HG02571 (cell line): ENCODE measurements at regions not wholly inside any gene's neighbourhood (a gene's known extent, or its start where the extent isn't known, plus 50 kb on each side); places are given as distances from the start of the nearest gene placed in this dataset.

Source experiments
- ATAC-seq: cut with Tn5 transposase; IDR thresholded peaks from one replicate; pipeline ENCODE4 v1.9.1; 2021; ENCODE audit warnings: mild to moderate bottlenecking, moderate library complexity; ENCODE audit not compliant: unreplicated experiment

DNA sequence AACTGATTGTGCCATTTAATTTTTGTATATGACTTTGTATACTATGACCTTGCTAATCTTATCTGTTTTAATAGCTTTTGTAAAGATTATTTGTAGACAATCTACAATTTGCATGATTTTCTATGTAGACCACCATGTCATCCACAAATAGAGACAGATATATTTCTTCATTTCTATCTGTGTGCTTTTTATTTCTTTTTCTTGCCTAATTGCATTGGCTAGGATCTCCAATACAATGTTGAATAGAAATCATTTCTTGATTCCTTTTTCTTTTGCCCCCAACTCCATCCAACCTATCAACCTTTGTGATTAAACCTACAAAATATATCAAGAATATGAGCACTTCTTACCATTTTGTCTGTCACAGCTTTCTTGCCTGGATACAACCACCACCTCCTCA lies 232.6 kb upstream of the POU3F1 start:
- no peak for ATAC-seq

DNA sequence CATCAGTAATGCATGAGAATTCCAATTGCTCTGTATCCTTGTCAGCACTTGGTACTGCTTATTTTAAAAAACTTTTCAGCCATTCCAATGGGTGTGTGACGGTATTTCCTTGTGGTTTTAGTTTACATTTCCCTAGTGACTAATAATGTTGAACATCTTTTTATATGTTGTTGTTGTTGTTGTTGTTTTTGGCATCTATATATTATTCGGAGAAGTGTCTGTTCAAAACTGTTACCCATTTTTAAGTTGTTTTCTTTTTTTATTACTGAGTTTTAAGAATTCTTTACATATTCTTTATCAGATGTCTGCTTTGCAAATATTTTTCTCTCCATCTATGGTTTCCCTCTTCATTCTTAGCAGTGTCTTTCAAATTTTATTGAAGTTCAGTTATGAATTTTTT lies 231.1 kb upstream of the POU3F1 start:
- ATAC-seq, result no peak

DNA sequence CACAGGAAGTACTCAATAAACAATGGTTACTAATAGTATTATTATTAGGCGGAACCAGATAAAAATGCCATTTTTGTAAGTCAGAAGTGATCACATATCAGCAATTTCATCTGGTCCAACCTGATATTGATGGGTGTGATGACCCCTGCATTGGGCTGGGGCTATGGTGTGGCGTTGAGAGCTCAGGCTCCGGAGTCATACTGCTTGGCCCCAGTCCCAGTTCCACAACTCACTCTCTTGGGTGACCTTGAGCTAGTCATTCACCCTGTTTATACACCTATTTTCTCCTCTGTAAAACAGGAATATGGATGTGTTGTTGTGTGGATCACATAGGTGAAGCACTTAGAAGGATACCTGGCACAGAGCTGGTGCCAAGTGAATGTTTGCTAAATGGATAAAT lies 229.4 kb upstream of the POU3F1 start:
- no peak for ATAC-seq

DNA sequence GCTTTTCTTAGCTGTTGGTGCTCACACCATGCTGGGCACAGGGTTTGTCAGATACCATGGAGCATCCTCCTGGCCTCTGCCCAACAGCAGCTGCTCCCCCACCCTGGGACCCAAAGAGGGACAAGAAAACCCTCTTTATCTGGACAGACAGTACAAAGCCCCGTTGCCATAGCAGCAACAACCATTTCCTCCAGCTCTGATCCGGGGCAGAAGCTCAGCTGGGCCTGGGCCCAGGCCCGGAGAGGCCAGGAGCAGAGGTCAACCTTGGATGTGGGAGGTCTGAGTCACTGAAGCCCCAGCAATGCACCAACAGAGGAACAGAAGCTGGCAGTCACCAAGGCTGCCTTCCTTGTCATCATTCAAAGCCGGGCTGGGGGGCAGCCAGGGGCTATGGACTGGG lies 228.4 kb upstream of the POU3F1 start:
- ATAC-seq, result no peak

DNA sequence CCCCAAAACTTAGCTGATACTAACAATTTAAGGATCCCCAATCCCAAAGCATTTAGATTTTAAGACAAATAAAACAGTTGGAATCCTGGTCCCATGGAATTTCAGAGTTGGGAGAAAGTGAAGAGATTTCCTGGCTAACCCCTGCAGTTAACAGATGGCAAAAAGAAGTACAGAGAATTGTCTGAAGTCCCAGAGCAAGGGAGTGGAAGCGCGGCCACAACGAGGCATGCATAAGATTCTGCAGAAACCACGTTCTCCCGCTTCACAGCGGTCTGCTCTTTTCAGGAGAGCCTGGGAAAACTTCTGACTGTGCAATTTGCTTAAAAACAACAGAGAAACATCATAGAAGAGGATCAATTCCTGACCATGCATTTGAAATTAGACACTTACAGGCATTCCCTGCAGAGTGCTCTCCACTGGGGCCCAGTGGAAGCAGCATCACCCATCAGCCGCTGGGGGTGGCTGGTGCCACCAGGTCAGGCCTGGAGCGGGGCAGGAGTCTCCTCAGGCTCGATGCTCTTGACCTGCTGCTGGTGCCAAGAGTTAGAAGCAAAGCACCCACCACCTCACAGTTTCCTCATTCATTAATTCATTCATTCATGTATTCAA lies 226.7 kb upstream of the POU3F1 start:
- no peak for ATAC-seq

DNA sequence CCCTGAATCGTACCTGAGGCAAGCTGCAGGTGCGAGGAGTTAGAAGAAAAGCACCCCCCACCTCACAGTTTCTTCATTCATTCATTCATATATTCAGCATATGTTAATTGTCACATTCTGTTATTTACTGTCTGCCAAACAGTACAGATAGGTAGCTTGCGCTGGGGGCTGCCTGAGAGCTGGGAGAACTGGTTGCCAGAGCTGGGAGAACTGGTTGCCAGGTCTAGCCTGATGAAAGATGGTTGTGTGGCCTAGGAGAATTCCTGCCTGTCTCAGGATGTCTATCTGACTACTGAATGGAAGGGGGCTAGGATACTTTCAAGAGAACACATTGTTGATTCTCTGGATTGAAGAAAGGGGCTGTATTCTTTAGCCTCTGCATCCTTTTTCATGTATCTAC lies 225.9 kb upstream of the POU3F1 start:
- no peak for ATAC-seq

DNA sequence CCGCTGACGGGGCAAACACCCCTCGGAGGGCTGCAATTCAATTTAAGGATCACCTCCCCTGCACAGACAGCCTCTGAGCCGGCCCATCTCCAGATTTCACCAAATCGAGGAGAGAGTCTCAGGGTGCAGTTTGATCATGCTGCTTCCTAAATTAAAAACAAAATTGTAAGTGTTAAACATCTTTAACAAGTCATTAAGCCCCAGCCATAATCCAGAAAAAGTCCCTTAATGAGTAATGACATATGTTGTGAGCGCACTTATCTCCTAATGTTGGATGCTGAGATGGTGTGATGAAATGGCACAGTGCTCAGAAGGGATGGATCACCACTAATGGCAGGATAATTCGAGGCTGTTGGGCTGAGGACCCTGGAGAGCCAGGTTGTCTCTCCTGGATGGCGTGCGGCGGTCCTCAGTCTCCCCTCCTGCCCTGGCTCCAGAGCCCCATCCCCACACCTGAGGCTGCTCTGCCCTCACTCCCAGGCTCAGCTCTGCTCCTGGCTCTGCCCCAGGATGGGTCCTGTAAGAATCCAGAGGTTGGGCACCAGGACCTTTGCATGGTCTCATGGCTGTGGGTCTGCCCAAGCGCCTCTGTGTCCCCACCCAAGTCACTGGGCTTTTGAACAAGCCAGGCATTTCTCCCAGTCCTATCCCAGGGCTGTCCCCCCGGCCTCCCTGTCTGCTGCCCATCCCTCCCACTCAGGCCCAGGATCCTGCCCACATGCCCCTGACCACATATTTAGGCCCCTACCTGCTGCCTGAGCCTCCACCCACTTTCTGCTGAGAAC lies 224.4 kb upstream of the POU3F1 start:
- no peak for ATAC-seq

DNA sequence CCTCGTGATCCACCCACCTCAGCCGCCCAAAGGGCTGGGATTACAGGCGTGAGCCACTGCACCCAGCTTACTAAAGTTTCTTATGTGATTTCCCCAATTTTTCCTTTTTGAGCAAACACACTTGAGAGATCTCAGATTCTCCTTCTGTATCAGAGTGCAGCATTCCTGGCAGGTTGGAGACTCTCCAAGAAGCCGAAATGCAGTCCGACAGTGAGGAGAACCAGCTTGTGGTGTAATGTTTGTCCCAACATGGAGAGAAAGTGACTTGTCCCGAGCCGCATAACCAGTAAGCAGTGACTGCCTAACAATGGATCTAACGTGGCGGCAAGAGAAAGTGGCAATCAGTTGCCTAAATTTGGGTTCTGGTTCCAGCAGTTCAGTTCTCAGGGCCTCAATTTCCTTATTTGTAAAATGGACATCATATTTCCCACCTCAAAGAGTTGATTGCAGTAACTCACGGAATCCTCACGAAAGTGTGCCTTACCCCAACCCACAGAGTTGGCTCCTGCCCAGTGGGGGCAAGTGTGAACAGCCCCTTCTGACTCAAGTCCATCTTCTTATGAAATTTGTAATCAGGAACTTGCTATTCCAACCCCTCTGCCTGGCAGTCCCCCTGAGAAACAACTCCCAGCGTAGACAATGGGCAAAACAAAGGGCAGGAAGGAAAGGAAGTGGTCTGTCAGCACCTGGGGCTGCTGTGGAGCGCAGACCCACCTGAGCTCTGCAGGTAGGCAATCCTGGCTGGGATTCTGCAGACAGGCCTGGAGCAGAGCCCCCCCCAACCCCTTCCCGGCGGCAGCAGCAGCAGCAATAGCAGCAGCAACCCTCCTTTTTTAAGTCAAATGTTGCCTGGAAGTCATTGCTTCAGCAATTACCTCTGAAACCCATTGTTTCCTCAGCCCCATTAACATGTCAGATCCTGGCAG lies 223.6 kb upstream of the POU3F1 start:
- ATAC-seq, result no peak

DNA sequence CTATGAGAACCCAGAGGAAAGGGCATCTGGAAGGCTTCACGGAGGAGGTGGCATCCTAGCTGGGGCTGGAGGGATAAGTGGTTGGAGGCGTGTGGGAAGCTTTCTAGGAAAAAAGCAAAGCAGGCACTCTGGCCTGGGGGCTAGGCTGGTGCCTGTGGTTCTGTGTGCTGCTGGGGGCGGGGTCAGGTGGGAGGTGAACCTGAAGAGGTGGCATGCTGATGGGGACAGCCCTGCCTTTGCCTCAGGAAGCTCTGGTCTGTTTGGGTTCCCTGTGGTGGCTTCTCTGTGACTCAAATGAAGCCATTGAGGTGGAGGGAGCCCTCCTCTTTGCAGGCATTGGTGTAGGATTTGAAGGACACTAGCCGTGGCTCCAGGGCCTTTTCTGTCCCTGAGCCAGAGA lies 221.6 kb upstream of the POU3F1 start:
- ATAC-seq, result no peak

DNA sequence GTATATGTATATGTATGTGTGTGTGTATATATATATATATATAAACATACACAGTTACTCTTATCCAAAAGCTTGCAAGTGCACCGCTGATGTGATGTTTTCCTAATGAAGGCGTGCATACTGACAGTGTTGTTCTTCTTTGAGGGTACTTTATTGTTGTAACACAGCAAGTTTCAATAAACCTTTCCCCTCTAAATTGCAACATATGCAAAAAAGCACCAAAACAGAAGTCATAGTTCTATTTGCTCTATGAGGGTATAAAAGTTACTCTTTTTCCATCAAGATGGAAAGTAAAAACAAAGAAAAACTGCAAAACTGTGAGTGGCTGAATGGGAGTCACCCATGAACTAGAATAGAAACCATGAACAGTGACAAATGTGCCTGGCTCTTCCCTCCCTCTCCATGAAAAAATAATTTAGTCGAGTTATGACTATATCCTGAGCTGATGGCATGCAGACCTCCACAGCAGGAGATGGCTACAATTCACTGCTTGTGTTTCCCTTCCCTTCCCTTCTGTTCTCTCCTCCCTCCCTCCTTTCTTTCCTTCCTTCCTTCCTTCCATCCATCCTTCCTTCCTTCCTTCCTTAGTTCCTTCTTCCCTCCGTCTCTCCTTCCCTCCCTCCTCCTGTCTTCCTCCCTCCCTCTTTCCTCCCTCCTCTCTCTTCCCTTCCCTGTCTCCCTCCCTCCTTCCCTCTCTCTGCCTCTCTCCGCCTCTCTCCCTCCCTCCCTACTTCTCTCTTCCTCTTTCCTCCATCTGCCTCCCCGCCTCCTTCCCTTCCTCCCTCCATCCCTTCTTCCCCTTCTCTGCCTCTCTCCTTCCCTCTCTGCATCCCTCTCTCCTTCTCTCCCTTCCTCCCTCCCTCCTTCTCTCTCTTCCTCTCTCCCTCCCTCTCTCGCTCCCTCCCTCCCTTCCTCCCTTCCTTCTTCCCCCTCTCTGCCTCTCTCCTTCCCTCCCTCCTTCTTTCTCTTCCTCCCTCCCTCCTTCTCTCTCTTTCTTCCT lies 220.7 kb upstream of the POU3F1 start:
- no peak for ATAC-seq

DNA sequence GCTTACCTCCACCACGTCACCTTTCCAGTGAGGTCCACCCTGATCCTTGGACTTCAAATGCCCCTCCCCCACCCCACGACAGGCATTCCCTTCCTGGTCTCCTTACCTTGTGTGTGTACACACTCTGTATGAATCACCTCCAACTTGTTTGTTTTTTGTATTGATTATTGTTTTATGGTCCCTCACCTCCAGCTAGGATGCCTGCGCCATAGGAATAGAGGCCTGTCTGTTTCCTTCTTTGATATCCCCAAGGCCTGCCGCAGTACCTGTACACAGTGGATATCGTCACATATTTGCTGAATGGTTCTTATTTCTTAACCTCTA lies 219.6 kb upstream of the POU3F1 start:
- ATAC-seq, result no peak

DNA sequence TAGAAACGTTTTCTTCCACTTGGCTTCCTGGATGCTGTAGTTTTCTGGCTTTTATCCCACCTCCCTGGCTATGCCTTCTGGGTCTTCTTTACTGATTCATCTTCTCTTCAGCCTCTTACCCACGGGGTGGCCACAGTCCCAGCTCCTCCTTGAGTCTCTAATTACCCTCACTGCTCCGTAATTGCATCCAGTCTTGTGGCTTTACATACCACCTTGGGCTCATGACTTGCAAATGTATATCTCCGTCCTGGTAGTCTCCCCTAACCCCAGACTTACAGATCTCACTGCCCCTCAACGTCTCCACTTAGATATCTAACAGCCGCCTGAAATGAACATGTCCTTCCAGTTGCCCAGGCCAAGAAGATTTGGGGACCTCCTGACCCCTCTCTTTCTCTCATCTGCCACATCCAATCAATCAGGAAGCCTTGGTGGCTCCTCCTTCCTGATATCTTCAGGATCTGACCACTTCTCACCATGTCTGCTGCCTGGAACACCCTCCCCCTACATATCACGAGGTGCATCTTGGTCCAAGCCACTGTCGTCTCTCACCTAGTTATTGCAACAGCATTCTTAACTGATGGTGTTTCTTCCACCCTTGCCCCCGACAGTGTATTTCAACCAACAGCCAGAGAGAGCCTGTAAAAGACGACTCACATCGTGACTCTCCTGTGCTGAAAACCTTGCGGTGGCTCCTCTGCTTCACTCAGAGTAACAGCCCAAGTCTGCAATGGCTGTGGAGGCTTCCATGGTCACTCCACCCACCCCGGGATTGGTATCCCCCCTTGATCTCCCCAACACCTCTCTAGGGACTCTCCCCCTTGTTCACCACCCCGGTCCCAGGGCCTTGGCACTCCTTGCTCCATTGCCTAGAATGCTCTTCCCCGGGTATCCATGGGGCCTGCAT lies 219.0 kb upstream of the POU3F1 start:
- no peak for ATAC-seq

DNA sequence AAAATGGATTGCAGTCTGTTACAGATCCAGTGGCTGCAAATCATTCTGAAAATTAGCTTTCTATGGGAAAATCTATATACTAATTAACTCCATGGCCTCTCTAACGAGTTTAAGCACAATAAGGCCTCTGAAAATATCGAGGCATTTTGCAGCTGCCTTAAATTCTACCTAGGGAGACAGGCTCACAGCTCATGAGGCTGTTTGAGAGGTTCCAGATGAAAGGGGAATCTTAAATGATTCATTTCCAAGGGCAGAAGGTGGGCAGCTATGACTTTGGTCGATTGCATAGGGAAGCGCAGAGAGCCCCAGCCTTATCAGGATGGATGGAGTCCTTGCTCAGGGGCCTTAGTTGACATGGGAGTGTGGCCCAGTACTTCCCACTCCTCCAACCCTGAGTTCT lies 216.8 kb upstream of the POU3F1 start:
- ATAC-seq, result no peak

DNA sequence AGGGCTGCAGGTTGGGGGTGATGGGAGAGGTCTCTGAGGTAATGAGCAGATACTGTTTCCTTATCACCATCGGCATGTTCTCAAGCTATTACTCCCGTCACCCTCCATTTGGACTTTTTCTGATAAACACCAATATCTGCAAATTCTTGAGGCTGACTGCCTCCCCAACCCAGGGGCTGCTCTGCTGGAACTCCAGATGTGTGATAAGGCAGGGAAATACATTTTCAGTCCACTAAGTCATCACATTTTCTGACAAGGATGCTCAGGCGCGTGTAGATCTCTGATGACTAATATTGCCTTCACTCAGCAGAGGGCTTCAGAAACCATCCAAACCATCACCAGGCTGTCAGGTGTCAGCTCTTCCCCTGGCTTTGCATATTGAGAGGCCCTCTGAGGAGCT lies 215.0 kb upstream of the POU3F1 start:
- ATAC-seq, result no peak

DNA sequence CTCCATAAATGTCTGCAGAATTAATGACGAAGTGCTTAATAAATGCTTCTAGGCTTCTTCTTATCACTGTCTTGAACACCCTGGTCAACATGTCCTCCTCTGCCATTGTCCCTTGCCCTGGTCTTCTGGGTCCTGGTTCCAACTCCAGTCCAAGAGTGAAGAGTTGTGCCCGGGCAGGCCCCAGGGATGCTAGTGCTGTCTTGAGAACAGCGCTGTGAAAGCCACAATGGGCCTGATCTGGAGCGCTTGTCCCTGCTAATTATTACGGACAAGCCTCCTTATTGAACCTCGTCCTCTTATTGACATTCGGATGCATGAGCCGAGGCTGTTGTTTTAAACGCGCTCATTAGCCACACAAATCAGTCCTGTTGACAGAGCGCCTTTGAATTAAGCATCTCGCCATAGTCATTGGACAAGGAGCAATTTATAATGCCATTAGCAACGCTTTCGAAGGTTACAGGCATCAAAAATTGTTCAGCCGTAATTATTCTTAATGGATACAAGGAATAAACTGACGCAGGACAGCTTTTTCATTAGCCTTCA lies 211.6 kb upstream of the POU3F1 start:
- no peak for ATAC-seq

DNA sequence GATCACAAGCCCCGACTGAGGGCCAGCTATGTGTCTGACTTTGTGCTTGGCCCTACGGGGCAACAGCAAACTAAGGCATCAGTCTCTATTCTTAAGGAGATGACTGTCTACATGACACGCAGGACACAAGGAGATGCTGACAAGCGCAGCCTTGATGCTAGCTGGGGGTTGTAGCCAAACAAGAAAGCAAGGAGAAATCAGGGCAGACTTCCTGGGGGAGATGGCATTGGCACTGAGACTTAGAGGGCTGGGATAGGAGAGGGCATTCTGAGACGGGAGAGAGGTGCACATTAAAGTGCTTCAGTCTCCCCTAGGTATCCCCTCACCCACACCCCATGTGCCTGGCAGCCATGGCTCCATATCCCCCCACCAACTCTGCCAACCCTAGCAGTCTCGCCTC lies 210.8 kb upstream of the POU3F1 start:
- ATAC-seq, result no peak

DNA sequence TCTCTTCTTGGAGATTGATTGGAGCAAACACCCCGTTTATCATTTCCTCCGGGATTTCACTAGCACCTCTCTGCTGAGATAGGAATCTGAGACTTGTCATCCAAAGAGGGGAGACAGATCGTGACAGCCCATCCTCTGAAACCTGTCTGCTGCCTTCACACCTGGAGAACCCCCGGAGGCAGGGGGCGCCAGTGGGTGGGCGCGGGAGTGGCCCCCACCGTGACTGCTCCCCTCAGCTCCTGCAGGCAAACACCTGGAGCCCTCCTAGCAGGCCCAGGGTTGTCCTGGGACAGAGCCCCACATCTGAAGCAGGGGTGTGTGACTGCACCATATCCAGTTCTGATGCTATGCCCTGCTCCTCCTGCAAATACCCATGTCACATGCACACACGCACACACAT lies 209.5 kb upstream of the POU3F1 start:
- no peak for ATAC-seq

DNA sequence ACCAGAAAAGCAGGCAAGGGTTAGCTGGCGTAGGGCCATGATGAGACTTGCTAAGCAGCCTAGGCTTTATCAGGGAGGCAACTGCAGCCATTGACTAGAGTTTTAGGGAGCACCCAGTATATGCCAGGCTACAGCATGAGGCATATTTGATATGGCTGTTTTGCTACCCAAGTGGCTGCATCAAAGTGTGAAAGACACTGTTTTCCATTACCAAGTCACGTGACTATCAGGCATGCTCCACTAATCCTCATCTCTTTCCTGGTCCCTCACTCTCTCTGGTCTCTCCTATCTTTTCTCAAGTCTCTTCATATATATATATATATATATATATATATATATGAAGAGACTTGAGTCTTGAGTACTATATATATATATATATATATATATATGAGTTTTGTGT lies 206.7 kb upstream of the POU3F1 start:
- no peak for ATAC-seq

DNA sequence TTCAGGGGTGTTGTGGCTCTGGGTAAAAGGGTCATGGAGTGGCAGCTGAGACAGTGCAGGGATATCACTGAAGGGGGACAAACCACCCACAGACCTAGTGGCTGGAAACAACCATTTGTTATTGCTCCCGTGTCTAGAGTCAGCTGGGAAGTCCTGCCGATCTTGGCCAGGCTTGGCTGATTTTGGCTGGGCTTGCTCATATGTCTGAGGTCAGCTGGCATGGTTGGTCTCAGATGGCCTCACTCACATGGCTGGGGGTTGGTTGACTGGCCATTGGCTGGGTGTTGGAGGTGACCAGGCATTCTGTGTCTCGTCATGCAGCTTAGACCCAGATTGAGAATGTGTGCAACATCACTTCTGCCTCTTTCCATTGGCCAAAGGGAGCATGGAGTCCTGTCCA lies 203.8 kb upstream of the POU3F1 start:
- no peak for ATAC-seq
